ENCODE measurements at regions not wholly inside any gene's neighbourhood (a gene's known extent, or its start where the extent isn't known, plus 50 kb on each side); places are given as distances from the start of the nearest gene placed in this dataset.

DNA sequence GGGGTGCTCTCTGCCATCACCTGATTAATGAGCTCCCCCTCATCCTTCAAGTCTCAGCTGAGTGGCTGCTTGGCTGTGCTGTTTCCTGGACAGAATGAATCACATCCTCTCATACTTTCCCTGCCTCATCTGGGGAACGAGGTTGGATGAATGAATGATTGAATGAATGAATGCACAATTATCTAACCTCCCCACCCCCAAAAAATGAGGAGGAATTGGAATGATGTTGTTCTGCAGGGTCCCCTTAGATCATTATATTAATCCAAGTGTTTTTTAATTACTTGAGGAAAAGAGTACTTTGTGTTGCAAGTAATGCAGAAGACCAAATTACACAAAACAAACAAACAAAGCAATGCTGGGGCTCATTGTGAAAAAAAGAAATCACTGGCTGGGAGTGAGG, 240.2 kb downstream of the BUB3 start:
- TF ChIP-seq, protein P1, sequence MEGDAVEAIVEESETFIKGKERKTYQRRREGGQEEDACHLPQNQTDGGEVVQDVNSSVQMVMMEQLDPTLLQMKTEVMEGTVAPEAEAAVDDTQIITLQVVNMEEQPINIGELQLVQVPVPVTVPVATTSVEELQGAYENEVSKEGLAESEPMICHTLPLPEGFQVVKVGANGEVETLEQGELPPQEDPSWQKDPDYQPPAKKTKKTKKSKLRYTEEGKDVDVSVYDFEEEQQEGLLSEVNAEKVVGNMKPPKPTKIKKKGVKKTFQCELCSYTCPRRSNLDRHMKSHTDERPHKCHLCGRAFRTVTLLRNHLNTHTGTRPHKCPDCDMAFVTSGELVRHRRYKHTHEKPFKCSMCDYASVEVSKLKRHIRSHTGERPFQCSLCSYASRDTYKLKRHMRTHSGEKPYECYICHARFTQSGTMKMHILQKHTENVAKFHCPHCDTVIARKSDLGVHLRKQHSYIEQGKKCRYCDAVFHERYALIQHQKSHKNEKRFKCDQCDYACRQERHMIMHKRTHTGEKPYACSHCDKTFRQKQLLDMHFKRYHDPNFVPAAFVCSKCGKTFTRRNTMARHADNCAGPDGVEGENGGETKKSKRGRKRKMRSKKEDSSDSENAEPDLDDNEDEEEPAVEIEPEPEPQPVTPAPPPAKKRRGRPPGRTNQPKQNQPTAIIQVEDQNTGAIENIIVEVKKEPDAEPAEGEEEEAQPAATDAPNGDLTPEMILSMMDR (tag by site-specific recombination; IDR thresholded peaks at IDR 0.05): no peak
- TF ChIP-seq SETDB1 (IDR thresholded peaks at IDR 0.05; ENCODE audit: insufficient read length, low read length) (no peak), ZNF121 (tag by site-specific recombination; IDR thresholded peaks at IDR 0.05) (no peak), ZNF792 (tag by site-specific recombination; IDR thresholded peaks at IDR 0.05) (no peak), ZNF561 (tag by site-specific recombination; IDR thresholded peaks at IDR 0.05; ENCODE audit: borderline replicate concordance) (no peak), ZFP41 (tag by site-specific recombination; IDR thresholded peaks at IDR 0.05; ENCODE audit: borderline replicate concordance) (no peak), ZNF549 (tag by site-specific recombination; IDR thresholded peaks at IDR 0.05) (no peak)
- TF ChIP-seq, protein P2, sequence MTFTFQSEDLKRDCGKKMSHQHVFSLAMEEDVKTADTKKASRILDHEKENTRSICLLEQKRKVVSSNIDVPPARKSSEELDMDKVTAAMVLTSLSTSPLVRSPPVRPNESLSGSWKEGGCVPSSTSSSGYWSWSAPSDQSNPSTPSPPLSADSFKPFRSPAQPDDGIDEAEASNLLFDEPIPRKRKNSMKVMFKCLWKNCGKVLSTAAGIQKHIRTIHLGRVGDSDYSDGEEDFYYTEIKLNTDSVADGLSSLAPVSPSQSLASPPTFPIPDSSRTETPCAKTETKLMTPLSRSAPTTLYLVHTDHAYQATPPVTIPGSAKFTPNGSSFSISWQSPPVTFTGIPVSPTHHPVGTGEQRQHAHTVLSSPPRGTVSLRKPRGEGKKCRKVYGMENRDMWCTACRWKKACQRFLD (tag by site-specific recombination; IDR thresholded peaks at IDR 0.05): no peak
- TF ChIP-seq, protein P3, sequence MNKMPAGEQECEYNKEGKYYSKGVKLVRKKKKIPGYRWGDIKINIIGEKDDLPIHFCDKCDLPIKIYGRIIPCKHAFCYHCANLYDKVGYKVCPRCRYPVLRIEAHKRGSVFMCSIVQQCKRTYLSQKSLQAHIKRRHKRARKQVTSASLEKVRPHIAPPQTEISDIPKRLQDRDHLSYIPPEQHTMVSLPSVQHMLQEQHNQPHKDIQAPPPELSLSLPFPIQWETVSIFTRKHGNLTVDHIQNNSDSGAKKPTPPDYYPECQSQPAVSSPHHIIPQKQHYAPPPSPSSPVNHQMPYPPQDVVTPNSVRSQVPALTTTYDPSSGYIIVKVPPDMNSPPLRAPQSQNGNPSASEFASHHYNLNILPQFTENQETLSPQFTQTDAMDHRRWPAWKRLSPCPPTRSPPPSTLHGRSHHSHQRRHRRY (tag by site-specific recombination; IDR thresholded peaks at IDR 0.05): no peak

All from HEK293 (cell line).